B cell (primary cell): ENCODE measurements at regions not wholly inside any gene's neighbourhood (a gene's known extent, or its start where the extent isn't known, plus 50 kb on each side); places are given as distances from the start of the nearest gene placed in this dataset.

Experiments used
- ATAC-seq: fragments of 200-7000 bp; cut with Tn5 transposase; one replicate; pipeline ENCODE4 v1.10.0; 2021; ENCODE audit warnings: low read depth, mild to moderate bottlenecking, moderate number of reproducible peaks, moderate library complexity
- CTCF ChIA-PET: fragments of 350-600 bp; sonication (Branson Sonifier 250); formaldehyde crosslinking; loops from one replicate; lab custom pipeline; 2021; ENCODE audit warnings: antibody characterized with exemption, inconsistent platforms; lab: Charles Lee
- POLR2A ChIA-PET: fragments of 350-600 bp; sonication (Branson Sonifier 250); formaldehyde crosslinking; loops from one replicate; lab custom pipeline; 2021; ENCODE audit warnings: antibody characterized with exemption; lab: Charles Lee
- DNase-seq: peaks from one replicate; pipeline ENCODE4 v3.0.0; 2013
- H2AFZ ChIP-seq: 2 replicates; pipeline ENCODE4 v1.6.1; 2012; ENCODE audit warnings: mild to moderate bottlenecking, low read depth, low read length; ENCODE audit not compliant: insufficient read depth, poor library complexity, severe bottlenecking
- H3K27ac ChIP-seq, 2 donors: 1 replicate in 1 of 2; 2 replicates in 1 of 2; pipeline ENCODE4 v1.5.1; 2012 to 2013; ENCODE audit warnings: low read length in 2 of 2, mild to moderate bottlenecking in 2 of 2, moderate library complexity in 1 of 2
- H3K27me3 ChIP-seq, 4 experiments: fragments of 200-600 bp in 1 of 4; sonication (generic) in 1 of 4; replicated peaks in 1 of 4; 1 replicate in 2 of 4; 2 replicates in 2 of 4; pipeline versions ENCODE4 v1.6.1 to v1.7.0; 2013 to 2016; ENCODE audit warnings: low read length in 3 of 4, mild to moderate bottlenecking in 2 of 4, mixed read lengths in 1 of 4, moderate library complexity in 1 of 4; ENCODE audit not compliant: insufficient read depth in 4 of 4, control insufficient read depth in 3 of 4; ENCODE audit errors: control extremely low read depth in 1 of 4
- H3K36me3 ChIP-seq, 2 experiments: replicated peaks in 1 of 2; 1 replicate in 1 of 2; 2 replicates in 1 of 2; pipeline versions ENCODE4 v1.6.1 to v1.7.1; 2013; ENCODE audit warnings: low read length in 1 of 2; ENCODE audit not compliant: insufficient read depth in 2 of 2, control insufficient read depth in 1 of 2; ENCODE audit errors: control extremely low read depth in 1 of 2, extremely low read depth in 1 of 2
- H3K4me1 ChIP-seq, 2 donors: fragments of 200-600 bp in 1 of 2; sonication (generic) in 1 of 2; 1 replicate in 1 of 2; 2 replicates in 1 of 2; pipeline versions ENCODE4 v1.5.1 to v1.6.1; 2013 to 2017; ENCODE audit warnings: low read length in 2 of 2; ENCODE audit not compliant: control insufficient read depth in 2 of 2, insufficient read depth in 2 of 2
- H3K4me2 ChIP-seq: replicated peaks from 2 replicates; pipeline ENCODE3; 2012; ENCODE audit warnings: mild to moderate bottlenecking, low read depth, low read length; ENCODE audit not compliant: poor library complexity, severe bottlenecking
- H3K4me3 ChIP-seq, 5 experiments: fragments of 200-600 bp in 1 of 5; sonication (generic) in 1 of 5; 1 replicate in 3 of 5; 2 replicates in 2 of 5; pipeline versions ENCODE4 v1.5.1 to v1.7.0; 2011 to 2016; ENCODE audit warnings: low read length in 4 of 5, mild to moderate bottlenecking in 4 of 5, low read depth in 2 of 5, control low read depth in 1 of 5, moderate library complexity in 1 of 5; ENCODE audit not compliant: insufficient read depth in 1 of 5; ENCODE audit errors: control extremely low read depth in 1 of 5, extremely low read depth in 1 of 5
- H3K79me2 ChIP-seq: fragments of 200-600 bp; sonication (generic); one replicate; pipeline ENCODE4 v1.6.0; 2016; ENCODE audit warnings: low read length; ENCODE audit not compliant: control insufficient read depth, insufficient read depth
- H3K9ac ChIP-seq: fragments of 200-600 bp; sonication (generic); 2 replicates; pipeline ENCODE4 v1.6.1; 2017; ENCODE audit warnings: mild to moderate bottlenecking, low read length, moderate library complexity
- H3K9me3 ChIP-seq, 3 donors: one replicate each; pipeline versions ENCODE4 v1.6.1 to v1.7.1; 2013; ENCODE audit warnings: low read length in 2 of 3; ENCODE audit not compliant: control insufficient read depth in 2 of 3, insufficient read depth in 1 of 3; ENCODE audit errors: control extremely low read depth in 1 of 3
- H4K20me1 ChIP-seq: 2 replicates; pipeline ENCODE4 v1.6.0; 2012; ENCODE audit warnings: mild to moderate bottlenecking, low read length; ENCODE audit not compliant: insufficient read depth, control insufficient read depth, poor library complexity, severe bottlenecking
- H3K27ac Mint-ChIP-seq: one replicate; pipeline ENCODE4 v1.8.0; 2021; ENCODE audit warnings: mixed read lengths
- H3K27me3 Mint-ChIP-seq: one replicate; pipeline ENCODE4 v1.8.0; 2021; ENCODE audit warnings: mixed read lengths
- H3K4me1 Mint-ChIP-seq: one replicate; pipeline ENCODE4 v1.8.0; 2021; ENCODE audit warnings: mixed read lengths
- H3K4me3 Mint-ChIP-seq: one replicate; pipeline ENCODE4 v1.8.0; 2021; ENCODE audit warnings: mixed read lengths
- H3K9me3 Mint-ChIP-seq: one replicate; pipeline ENCODE4 v1.8.0; 2022; ENCODE audit warnings: mixed read lengths; ENCODE audit not compliant: insufficient read depth
- CTCF ChIP-seq: fragments of 200-600 bp; IDR thresholded peaks from one replicate; pipeline ENCODE4 v1.8.0; 2022; ENCODE audit warnings: antibody characterized with exemption, mild to moderate bottlenecking
- EZH2 ChIP-seq: IDR thresholded peaks from 2 replicates; pipeline ENCODE4 v1.6.1; 2012; ENCODE audit warnings: borderline replicate concordance, low read depth, mild to moderate bottlenecking, moderate library complexity, low read length; ENCODE audit not compliant: insufficient read depth, poor library complexity, severe bottlenecking
- WGBS: methylation state at CpG from one replicate; pipeline ENCODE4 v1.1.5; 2013; ENCODE audit warnings: missing lambda C conversion rate; ENCODE audit not compliant: insufficient coverage; 5-methylcytosine and 5-hydroxymethylcytosine counted together
- intact Hi-C: fragments of 100-400 bp; cut with micrococcal nuclease; formaldehyde crosslinking; loops from one replicate; pipeline ENCODE4 v1.10.0; 2022

DNA sequence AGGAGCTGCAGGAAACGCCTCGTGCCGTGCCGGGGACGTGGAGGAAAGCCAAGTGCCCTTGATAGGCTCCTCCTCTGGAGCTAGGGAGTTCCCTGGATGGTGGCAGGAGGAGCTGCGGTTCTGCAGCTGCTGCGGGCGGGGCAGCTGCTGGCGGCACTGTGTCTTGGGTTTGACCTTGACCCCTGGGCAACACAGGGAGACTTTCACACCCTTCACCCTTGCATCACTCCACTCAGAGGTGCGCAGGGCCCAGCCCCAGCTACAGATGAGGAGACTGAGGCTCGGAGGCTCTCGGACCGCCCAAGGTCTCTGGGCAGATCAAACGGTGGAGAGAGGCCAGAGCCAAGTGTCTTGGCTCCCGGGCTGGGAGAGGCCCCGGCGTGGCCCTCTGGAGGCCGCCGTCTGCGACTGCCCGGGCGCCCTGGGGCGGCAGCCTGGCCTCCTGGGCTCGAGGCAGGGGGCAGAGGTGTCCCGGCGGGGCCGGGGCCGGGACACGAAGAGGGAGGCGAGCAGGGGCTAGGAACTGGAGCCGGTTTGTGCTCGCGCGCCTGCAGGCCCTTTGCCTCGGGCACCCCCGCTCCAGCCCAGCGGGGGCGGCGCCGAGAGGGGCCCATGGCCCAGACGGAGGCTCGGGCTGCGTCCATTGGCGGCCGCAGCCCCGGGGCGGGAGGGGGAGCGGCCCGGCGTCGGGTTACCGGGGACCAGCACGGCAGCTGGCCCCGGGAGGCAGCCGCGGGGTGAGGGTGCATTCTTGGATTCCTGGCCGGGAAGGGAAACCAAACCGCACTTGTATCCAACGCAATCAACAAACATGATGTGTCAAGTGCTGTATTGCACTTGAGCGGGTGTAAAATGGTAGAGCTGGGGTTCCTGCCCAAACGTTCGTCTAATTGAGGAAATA is 129.6 kb upstream of the SLC1A4 start:
- Histone ChIP-seq H2AFZ (peak overlapping the region; percentile 79), H3K36me3 (peaks cover 2 to 3% of the 10 kb centered on the region in 2 experiments), H3K79me2 (peaks cover 77% of the 10 kb centered on the region), H3K9ac (peak overlapping the region; percentile 69), H3K27ac (peak overlapping the region; percentile 91 to 93), H3K4me1 (peaks cover 76 to 80% of the 10 kb centered on the region in 2 donors), H3K4me3 (peak overlapping the region; percentile 61 to 79 (median 67)), H4K20me1 (no peaks in the 10 kb centered on the region), H3K9me3 (peaks cover 0 to 5% (median 5%) of the 10 kb centered on the region in 3 donors), H3K27me3 (no peaks in the 10 kb centered on the region), H3K4me2 (peak overlapping the region; percentile 97)
- intact Hi-C loops, result loop anchor here (1.0 to 2.0 kb wide), 3 partner anchors 21 to 129 kb away; no protein-coding TSS in a partner anchor
- Mint-ChIP-seq H3K27ac (no peak overlapping the region), H3K4me3 (peak overlapping the region; percentile 79), H3K27me3 (no peaks in the 10 kb centered on the region), H3K9me3 (no peaks in the 10 kb centered on the region), H3K4me1 (peaks cover 28% of the 10 kb centered on the region)
- ChIA-PET POLR2A (interaction anchor here (0.8 to 2.9 kb wide), 14 partner anchors 9 to 336 kb away, joined by 3 to 33 read pairs (median 4); partner anchors contain the start of genes AFTPH and SERTAD2), CTCF (interaction anchor here (0.7 to 9.0 kb wide), 21 partner anchors 8 to 529 kb away, joined by 3 to 138 read pairs (median 5); partner anchors contain the start of genes AFTPH and SERTAD2)
- 6% methylated on average over 56 of the region's 62 CpGs for WGBS
- ATAC-seq (peak; percentile 11), DNase-seq (peak; percentile 69)
- TF ChIP-seq CTCF, result no peak
- TF ChIP-seq EZH2, result no peak
